ENCODE measurements at regions not wholly inside any gene's neighbourhood (a gene's known extent, or its start where the extent isn't known, plus 50 kb on each side); places are given as distances from the start of the nearest gene placed in this dataset.

DNA sequence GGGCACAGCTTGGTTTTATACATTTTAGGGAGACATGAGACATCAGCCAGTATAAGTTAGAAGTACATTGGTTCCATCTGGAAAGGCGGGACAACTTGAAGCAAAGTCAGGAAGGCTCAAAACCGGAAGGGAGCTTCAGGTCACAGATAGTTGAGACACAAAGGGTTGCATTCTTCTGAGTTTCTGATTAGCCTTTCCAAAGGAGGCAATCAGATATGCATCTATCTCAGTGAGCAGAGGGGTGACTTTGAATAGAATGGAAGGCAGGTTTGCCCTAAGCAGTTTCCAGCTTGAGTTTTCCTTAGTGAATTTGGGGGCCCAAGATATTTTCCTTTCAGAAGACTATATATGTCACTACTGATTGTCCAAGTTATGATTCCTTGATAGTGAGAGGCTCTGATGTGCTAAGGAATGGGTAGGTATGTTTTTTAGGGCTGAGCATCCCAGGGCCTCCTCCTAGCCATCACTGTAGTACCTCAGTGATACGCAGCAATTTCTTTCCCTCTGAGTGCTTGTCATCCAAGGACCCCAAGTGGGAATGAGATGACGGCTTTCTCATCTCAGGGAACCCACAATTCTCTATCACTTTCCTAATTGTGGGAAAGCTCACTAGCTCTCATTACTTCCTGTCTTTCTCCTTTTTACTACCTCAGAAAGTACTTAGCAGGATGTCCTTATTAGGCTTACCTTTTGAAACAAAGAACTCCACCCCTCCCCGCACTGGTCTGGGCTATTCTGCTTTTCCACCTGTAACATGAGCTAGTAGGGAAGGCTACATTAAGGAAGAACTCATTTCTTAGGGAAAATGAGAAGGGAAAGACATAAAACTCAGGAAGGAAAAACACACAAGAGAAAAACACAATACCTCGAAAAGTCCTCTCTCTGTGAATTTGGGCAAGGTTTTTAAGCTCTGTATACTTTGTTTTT, 632.7 kb downstream of the RAPGEF2 start:
- TF ChIP-seq, protein P1, sequence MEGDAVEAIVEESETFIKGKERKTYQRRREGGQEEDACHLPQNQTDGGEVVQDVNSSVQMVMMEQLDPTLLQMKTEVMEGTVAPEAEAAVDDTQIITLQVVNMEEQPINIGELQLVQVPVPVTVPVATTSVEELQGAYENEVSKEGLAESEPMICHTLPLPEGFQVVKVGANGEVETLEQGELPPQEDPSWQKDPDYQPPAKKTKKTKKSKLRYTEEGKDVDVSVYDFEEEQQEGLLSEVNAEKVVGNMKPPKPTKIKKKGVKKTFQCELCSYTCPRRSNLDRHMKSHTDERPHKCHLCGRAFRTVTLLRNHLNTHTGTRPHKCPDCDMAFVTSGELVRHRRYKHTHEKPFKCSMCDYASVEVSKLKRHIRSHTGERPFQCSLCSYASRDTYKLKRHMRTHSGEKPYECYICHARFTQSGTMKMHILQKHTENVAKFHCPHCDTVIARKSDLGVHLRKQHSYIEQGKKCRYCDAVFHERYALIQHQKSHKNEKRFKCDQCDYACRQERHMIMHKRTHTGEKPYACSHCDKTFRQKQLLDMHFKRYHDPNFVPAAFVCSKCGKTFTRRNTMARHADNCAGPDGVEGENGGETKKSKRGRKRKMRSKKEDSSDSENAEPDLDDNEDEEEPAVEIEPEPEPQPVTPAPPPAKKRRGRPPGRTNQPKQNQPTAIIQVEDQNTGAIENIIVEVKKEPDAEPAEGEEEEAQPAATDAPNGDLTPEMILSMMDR (IDR thresholded peaks at IDR 0.05): no peak
- TF ChIP-seq ZNF138 (CRISPR knock-in tag; conservative IDR thresholded peaks at IDR 0.05) (no peak), JUN (CRISPR knock-in tag; IDR thresholded peaks at IDR 0.05) (no peak)

All from WTC11 (cell line).